ENCODE measurements at regions not wholly inside any gene's neighbourhood (a gene's known extent, or its start where the extent isn't known, plus 50 kb on each side); places are given as distances from the start of the nearest gene placed in this dataset.
"Not testable (repeated sequence)": the region's sequence is repeated elsewhere in the genome, so short reads cannot be mapped to it uniquely, and the experiment has no call there.

DNA sequence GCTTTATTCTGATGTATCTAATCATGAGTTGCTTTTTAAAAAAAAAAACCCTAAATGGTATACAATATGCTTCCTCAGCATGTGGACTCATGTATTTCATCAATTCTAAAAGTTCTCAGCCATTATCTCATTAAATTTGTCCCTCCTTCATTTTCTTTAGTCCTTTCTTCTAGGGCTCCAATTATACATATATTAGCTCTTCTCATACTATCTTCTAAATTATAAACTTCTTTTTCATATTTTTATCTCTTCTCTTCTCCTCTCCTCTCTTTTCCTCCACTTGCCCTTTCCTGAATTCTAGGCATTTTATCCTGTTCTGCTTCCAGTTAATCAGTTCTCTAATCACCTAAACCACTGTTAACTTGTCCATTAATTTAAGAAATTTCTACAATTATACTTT, 55.0 kb upstream of the IL33 start:
- DNase-seq, result no peak

DNA sequence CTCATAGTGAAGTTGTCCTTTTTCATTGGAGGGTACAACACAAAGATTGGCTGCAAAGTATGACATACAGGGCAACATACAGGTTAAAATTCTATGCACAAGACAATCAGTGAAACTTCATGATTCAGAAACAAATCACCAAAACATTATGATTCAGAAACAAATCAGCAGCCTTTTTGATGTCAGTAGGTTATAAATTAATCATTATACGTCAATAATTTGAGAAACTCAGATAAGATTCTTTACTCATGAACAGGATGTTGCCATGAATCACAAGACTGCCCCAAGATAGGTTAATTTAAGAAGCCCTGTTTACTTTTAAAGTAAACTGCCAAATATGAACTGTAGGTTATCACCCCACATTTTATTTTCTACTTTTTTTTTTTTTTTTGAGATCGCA, 62.2 kb upstream of the IL33 start:
- DNase-seq, result no peak

DNA sequence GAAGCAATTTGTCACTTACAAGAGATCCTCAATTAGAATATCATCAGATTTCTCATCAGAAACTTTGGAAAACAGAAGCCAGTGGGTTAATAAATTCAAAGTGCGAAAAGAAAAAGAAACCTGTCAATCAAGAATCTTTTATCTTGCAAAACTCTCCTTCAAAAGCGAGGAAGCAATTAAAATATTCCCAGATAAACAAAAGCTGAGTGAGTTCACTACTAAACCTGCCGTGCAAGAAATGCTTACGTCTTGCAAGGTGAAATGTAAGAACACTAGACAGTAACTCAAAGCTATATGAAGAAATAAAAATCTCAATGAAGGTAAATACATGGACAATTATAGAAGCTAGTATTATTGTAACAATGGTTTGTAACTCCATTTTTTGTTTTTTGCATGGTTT, 62.8 kb upstream of the IL33 start:
- DNase-seq, result no peak

DNA sequence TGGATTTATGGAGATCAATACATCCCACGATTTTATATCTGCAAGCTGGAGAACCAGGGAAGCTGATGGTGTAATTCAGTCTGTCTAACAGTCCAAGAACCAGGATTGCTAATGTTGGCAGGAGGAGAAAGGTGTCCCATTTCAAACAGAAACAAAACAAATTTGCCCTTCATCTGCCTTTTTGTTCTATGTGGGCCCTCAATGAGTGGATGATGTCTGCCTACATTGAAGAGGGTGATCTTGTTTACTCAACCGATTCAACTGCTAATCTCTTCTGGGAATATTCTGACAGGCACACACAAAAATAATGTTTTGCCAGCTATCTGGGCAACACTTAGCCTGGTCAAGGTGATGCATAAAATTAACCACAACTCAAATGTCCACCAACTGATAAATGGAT, 65.1 kb upstream of the IL33 start:
- no peak for DNase-seq

DNA sequence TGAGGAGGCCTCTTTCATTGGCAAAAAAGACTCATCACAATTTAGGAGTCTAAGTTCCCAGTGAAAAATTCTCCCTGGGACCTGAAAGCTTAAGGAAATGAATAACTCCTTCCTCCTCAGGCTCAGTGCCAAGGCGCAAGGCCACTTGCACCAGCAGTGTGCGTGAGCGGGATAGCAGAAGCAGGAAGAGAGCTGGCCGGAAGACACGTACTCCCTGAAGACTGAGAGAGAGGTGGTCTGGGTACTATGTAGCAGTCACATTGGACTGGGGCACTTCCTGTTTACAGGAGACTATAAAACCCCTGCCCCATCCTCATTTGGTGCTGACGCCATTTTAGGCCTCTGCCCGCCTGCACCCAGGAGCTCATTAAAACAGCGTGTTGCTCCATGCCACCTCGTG, 66.3 kb upstream of the IL33 start:
- DNase-seq, result no peak

DNA sequence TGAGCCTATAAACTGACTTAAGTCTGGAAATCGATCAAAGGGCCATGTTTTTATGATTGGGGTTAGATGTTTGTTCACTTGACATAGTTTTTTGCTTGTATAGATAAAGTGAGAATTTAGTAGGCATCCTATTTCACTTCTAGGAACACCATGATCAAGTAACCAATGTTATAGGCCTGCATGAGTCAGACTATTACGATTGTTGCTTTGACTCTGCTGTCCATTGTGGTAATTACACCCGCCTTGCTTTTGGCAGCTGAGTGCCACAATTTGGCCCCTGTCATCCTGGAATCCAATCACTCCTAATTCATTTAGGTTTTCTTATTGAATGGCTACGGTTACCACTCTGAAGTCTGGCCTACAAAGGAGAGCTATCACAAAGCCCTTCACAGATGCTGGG, 67.8 kb upstream of the IL33 start:
- DNase-seq, result no peak

DNA sequence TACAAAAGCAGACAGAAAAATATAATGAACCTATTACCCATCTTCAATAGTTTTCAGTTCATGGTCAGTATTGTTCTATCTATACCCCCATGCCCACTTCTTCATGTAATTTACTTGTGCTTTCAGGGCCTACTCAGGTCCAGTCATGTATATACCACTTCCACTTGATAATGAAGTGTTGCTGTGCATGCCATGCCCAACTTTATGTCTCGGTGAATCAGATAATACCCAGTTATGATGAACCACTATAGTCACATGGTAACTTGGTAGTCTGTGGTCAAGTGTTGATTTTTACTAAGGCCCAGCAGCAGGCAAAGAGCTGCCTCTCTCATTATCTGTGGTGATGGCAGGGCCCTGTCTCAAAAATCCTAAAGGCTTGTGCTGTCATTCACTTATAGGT, 70.7 kb upstream of the IL33 start:
- no peak for DNase-seq

DNA sequence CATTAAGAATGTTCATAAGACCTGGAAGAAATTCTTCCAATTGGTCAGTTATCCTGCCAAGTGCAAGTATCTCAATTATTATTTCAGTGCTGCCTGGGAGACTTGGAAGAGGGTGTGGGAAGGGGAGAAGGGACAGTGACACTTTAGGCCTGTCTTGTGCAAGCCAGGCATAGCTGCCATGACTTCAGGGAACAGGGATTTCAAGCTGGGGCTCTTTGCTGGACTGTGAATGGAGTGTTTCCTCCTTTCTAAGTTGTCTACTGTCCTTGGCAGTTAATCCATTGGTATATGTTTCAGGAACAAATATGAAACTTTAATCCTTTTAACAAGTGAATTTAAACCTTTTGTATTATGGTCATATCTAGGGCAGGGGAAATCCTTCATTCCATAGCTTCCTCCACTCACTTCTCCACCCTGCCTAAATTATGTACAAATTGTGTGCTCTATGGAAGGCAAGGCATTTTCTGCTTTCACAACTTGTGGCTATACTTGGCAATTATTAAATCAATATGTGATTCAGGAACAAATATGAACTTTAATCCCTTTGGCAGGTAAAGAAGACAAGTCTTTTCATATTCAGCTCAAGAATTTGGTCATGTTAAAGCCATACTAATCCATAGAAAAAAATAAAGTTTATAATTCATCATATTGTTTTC, 72.7 kb upstream of the IL33 start:
- no peak for DNase-seq

DNA sequence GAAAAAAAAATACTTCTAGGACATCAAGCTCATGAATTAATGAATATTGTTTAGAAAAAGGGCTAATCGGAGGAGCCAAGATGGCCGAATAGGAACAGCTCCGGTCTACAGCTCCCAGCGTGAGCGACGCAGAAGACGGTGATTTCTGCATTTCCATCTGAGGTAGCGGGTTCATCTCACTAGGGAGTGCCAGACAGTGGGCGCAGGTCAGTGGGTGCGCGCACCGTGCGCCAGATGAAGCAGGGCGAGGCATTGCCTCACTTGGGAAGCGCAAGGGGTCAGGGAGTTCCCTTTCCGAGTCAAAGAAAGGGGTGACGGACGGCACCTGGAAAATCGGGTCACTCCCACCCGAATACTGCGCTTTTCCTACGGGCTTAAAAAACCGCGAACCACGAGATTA, 79.8 kb upstream of the IL33 start:
- DNase-seq, result not testable (repeated sequence)

DNA sequence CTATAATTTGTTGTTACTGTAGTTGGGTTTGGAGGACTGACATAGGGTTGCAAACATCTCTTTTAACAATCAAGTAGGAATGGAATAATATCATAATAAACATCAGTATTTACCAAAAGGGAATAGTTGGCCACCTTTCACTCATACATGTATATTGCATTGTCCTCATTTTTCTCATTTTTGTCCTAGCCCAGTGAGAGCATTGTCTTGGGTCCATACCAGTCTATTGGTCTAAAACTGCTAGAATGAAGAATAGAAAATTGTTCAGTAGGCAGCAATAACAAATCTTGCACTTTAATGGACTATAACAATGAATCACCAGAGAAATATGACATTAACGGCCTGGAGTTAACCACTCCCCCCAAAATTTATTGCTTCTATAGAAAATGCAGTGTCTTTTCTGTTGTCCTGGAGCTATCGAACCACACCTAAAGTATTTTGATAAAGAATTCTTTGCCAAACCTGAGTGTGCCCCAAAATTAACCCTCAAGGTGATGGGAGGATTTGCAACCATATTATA, 80.9 kb upstream of the IL33 start:
- no peak for DNase-seq

DNA sequence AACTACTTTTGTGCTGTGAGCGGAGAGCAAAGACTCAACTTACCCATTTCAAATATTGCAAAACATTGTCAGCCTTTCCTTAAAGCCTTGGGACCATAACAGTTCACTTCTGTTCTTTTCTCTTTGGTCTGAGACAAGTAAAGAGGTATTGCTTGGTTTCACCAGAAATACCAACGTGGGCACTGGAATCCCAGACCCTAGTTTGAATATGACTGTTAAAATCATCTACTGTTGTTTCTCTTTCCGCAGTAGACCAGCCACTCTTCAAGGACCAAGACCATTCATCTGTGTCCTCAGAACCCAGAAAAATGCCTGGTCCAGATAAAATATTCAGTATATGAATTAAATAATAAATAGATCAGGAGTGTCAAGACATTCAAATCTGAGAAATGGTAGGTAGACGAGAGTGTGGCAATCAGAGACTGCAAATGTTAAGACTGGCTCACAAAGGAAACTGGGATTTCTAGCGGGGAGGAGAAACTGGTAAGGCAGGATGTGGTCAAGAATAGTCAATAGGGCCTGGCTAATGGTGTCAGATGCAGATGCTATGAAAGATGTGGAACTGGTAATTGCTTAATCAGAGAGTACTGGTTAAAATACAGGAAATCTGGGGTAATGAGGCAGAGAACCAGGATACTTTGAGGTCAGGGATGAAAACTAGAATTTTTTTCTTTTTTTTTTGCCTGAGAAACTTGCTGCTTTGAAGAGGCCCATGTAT, 82.1 kb upstream of the IL33 start:
- DNase-seq, result no peak

DNA sequence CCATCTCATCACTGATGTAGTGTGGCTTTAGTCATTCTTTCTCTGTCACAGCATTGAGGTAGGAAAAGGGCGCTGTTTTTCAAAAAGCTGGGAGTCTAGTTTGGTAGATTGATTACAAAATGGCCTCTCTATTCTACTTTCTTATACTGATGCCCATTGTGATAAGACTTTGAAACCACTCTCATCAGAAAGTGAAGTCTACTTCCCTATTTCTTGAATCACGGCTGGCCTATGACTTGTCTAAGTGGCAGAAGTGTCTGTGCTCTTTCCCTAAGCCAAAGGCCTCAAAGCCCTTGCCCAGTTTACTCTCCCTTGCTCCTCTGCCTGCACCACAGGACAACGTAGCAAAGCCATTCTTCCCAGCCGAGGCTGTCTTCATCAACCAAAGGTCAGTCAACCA, 83.0 kb upstream of the IL33 start:
- DNase-seq, result no peak

DNA sequence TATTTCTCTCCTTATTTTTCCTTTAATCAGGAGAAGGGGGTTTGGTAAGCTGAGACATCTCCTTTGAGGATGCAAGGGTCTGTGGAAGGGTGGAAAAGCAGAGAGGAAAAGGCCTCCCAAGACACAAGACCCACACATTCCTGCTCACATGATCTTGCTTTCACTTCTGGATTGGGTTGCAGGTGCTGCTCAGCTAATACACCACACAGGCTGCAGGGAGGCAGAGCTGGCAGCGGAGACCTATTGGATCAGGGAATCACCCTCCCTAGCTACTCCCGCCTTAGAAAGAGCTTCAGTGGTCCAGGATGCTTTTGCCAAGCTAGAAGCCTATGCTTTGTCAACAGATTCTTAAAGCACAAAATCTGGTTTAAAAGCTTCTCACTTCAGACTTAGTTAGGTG, 87.6 kb upstream of the IL33 start:
- DNase-seq, result no peak

DNA sequence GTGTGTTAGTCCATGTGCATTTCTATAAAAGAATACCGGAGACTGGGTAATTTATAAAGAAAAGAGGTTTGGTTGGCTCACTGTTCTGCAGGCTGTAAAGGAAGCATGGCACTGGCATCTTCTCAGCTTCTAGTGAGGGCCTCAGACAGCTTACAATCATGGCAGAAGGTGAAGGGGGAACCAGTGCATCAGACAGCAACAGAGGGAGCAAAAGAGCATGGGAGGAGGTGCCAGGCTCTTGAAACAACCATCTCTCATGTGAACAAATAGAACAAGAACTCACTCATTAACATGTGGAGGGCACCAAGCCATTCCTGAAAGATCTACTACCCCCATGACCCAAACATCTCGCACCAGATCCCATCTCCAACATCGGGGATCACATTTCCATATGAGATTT, 89.2 kb upstream of the IL33 start:
- no peak for DNase-seq

DNA sequence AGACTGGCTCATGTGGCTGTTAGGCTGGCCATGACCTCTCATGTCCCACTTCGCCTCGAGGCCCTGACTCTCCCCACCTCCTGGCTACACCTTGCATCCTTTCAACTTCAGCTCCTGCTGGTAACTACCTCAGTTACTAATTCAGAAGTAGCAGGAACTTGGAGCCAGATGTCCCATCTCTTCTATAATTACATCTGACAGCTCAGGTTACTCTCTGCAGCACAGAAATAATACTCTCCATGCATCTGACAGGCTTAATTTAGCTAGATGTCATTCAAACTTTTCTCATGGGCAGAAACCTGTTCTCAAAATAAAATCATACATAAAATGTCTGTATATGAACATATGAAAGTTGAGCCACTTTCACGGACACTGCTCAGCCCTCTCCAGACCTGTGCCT, 92.2 kb upstream of the IL33 start:
- DNase-seq, result no peak

DNA sequence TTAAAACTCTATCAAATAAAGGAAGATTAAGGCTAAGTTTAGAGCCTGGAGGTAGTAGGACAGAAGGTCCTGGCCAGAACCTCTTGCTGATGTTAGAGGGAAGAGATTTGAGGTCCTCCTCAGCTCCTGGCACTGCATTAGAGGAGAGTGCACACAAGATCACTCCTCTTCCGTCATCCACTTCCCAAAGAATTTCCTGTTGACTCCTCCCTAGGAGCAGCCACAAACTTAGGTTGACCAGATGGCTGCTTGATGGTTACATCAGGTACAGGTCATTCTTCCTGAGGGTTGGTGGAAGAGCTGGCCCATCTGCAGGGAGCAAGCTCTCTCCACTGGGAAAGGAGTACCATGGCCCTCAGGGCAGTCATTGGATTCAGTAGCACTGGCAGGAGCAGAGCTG, 93.9 kb upstream of the IL33 start:
- DNase-seq, result no peak

DNA sequence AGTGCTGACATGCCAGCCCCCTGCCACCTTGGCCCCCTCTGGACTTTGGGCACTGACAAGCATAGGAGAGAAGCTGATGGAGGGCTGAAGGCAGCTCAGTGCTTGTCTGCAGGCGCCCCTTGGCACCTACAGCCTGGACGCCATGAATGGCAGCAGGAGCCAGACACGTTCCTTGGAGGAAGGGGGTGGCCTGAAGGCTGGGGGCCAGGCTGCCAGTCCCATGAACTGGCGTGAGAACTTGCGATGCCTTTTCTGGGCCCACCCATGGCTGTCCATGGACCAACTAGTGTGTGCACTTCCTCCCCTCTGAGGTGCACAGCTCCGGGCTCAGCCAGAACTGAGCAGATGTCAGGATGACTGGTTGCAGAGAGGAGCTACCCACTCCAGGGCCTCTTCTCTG, 99.0 kb upstream of the RANBP6 start:
- no peak for DNase-seq

DNA sequence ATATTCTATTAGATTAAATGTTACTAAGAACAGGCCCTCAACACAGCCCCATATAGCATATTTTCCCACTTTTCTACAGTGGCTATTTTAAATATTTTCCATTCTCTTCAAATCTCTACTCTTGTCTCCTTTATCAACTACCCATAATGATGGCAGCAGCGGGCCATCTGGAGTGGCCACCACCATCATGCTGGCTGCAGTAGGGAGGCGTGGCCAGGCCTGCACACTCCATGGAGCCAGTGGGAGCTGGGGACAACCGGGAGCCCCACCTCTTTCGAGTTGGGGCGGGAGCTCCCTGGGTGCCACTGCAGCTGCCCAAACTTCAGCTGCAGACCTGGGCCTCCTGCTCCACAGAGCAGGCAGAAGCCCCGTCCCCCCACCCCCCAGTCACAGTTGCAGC, 98.4 kb upstream of the RANBP6 start:
- no peak for DNase-seq

DNA sequence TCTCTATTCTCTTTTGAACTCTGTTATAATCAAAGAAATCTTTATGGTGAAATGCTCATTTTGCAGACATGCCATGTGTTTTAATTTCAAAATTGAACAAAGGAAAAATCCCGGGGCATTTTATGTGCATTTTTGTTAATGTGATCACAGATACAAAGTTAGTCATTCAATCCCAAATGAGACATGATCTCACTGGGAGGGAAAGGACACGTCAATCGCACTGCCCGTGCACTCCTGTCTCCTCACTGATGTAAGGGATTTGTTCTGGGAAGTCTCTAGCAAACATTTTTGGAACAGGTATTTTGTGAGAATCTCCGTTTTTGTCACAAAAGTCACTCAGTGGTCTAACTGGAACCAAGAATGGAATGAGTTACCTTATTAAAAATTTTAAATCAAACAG, 97.9 kb upstream of the RANBP6 start:
- DNase-seq, result no peak

DNA sequence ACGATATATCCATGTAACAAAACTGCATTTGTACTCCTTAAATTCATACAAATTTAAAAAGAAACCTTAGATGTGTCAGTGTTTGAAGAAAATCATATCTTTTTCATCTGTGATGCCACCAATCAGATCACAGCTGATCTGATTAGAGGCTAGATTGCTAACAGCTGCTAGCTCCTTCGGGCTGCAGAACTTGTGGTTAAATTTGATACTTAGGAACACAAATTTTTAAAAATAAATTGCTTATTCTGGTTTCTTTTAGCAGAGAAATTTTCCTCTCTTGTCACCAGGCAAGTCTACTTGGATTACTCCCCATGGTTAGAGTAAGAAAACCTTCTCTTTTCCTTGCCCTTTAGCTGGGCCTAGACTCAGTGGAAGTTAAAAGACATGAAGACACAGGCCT, 94.6 kb upstream of the RANBP6 start:
- DNase-seq, result no peak

DNA sequence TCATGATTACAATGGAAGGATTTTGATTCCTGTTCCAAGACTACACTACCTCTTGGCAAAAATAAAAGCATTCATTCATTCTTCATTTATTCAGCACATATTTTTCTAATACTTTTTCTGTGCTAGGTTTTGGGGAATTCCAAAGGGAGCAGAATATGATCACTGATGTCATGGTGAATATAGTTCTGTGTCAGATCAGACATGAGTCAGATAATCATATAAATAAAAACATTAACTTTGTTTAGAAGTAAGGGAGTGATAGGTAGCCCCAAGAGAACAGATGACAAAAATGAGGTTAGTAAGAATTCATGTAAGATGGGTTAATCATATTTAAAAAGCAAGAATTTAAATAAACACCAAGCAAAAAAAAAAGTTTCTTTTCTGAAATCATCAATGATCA, 94.1 kb upstream of the RANBP6 start:
- DNase-seq, result no peak

DNA sequence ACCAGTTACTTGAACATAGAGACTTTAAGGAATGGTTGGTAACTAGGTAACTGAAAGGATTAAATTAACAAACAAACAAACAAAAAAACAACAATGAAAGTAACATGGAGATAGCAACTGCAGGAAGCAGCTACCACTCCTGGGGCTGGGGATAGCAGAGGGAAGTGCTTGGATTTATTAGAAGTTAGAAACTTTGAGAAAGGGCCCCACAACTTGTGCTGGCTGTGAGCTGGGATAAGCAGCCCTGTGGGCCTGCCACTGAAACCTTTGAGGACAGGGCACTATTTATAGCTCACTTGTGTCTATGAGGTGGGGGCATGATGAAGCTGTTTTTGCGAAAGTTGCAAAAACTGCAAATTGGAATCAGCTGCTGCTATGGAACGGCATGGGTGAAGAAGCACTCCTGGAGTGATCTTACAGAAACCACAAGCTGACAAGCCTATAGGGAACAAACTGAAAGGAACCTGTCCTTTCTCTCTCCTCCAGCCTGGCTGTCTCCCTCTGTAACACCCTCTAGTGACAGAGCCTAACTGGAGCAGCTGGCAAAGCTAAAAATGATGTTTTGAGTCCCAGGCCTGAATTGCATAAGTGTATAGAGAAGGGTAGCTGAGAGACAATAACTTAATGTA, 91.4 kb upstream of the RANBP6 start:
- no peak for DNase-seq

DNA sequence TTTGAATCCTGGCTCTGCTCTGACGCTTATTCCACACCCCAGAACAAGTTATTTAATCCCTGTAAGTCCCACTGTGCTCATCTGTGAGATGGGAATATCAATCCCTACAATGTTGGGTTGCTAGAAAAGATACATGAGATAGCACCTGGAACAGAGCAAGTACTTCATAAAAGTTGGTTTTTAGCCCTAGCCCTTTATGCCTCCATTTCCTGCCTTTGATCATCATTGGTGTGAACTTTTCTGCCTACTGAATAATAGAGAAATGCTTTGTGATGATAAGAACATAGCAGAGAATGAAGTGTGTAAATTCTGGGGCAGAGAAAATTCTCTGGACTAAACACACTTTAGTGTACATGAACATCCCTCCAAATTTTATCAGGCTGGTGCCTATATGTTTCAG, 90.3 kb upstream of the RANBP6 start:
- DNase-seq, result no peak

DNA sequence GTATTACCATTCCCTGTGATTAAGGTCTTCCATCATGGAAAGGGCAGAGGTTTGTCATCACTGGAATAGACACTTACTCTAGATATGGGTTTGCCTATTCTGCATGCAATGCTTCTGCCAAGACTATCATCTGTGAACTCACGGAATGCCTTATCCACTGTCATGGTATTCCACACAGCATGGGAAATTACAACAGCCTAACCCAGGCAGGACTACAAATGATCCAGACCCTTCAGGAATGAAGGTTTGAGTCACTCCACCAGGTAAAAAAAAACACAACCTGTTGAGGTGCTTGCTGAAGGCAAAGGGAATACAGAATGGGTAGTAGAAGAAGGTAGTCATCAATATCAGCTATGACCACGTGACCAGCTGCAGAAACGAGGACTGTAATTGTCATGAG, 89.0 kb upstream of the RANBP6 start:
- not testable (repeated sequence) for DNase-seq

DNA sequence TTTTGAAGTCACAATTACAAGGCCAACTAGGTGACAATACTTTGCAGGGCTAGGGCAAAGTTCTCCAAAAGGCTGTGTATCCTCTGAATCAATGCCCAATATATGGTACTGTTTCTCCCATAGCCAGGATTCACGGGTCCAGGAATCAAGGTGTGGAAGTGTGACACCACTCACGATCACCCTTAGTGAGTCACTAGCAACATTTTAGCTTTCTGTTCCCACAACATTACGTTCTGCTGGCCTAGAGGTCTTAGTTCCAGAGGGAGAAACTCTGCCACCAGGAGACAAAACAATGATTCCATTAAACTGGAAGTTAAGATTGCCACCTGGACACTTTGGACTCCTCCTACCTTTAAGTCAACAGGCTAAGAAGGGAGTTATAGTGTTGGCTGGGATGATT, 88.5 kb upstream of the RANBP6 start:
- DNase-seq, result not testable (repeated sequence)
